ENCODE measurements at regions not wholly inside any gene's neighbourhood (a gene's known extent, or its start where the extent isn't known, plus 50 kb on each side); places are given as distances from the start of the nearest gene placed in this dataset.

DNA sequence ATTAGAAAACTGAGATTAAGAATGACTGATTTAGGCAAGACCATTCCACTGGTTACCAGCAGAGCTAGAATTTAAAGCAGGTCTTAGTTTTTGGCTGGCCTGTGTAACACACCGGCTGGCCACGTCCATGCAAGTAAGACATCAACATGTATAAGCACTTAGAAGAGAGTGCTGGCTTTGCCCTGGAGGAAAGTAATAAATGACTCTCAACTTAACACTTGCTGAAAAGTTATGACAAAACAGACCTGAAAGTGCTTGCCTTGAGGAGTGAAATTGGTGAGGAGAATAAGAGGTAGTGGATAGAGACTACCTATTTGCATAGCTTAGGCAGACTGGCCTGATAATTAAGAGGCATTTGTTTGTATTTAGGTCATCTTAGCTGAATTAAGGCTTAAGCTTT lies 165.7 kb upstream of the KCNJ3 start:
- Histone ChIP-seq H3K27me3 (no peaks in the 10 kb centered on the region), H3K9me3 (no peaks in the 10 kb centered on the region), H3K36me3 (no peaks in the 10 kb centered on the region), H3K4me1 (no peaks in the 10 kb centered on the region), H3K27ac (no peak overlapping the region), H3K4me3 (no peak overlapping the region)
- TF ChIP-seq POLR2A (IDR thresholded peaks at IDR 0.05) = no peak
- TF ChIP-seq, protein P1, sequence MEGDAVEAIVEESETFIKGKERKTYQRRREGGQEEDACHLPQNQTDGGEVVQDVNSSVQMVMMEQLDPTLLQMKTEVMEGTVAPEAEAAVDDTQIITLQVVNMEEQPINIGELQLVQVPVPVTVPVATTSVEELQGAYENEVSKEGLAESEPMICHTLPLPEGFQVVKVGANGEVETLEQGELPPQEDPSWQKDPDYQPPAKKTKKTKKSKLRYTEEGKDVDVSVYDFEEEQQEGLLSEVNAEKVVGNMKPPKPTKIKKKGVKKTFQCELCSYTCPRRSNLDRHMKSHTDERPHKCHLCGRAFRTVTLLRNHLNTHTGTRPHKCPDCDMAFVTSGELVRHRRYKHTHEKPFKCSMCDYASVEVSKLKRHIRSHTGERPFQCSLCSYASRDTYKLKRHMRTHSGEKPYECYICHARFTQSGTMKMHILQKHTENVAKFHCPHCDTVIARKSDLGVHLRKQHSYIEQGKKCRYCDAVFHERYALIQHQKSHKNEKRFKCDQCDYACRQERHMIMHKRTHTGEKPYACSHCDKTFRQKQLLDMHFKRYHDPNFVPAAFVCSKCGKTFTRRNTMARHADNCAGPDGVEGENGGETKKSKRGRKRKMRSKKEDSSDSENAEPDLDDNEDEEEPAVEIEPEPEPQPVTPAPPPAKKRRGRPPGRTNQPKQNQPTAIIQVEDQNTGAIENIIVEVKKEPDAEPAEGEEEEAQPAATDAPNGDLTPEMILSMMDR (IDR thresholded peaks at IDR 0.05) = no peak
- no peak for DNase-seq

DNA sequence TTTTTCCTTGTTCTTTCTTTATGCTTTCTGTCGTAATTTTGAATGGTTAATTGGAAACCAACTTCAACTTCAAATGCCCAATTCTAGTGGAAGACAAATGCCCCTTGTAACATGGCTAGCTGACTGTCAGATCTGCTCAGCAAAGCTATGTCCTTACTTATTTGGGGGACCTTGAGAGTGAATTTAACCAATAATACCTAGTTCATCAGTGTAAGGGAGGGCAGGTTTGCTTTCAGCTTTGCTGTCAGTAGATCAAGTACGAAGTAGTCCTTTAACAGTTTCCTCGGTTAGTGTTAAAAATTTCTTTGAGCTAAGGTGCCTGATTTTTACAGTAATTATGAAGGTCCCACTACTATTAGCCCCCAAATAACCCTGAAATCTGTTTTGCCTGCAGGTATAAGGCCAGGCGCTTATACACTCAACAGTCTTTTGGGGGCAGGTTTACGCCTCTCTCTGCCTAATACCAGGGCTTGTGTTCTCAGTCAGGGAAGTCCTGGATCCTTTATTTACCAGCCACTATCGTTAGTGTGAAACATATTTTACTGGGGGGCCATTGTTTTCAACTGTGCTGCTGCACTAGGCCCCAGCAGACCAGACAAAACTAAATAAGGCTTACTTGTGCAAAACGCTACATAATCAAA lies 165.1 kb upstream of the KCNJ3 start:
- no peak overlapping the region for H3K27ac ChIP-seq
- no peaks in the 10 kb centered on the region for H3K4me1 ChIP-seq
- no peaks in the 10 kb centered on the region for H3K36me3 ChIP-seq
- no peaks in the 10 kb centered on the region for H3K27me3 ChIP-seq
- H3K9me3 ChIP-seq = no peaks in the 10 kb centered on the region
- DNase-seq = no peak
- TF ChIP-seq POLR2A (IDR thresholded peaks at IDR 0.05) = no peak
- TF ChIP-seq, protein P1 (IDR thresholded peaks at IDR 0.05) = no peak
- no peak overlapping the region for H3K4me3 ChIP-seq

DNA sequence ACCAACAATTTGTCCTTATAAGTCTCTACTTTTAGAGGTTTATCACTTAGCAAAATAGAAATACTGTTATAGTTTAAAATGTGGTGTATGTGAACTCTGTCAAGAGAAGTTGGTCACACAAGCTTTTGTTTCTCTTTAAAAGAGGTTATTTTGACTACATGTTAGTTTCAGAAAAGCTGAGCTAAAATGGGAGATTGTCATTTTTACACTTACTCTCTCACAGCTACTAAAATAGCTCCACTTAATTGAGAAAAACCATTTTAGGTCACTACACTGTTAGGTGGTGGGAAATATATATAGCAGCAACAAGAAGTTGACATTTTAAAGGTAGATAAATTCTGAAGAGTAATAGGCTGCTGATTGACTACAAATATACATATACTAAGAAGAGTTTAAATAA lies 161.5 kb upstream of the KCNJ3 start:
- no peak overlapping the region for H3K4me3 ChIP-seq
- H3K9me3 ChIP-seq = no peaks in the 10 kb centered on the region
- TF ChIP-seq, protein P1 (IDR thresholded peaks at IDR 0.05) = no peak
- TF ChIP-seq POLR2A (IDR thresholded peaks at IDR 0.05) = no peak
- no peaks in the 10 kb centered on the region for H3K4me1 ChIP-seq
- H3K27ac ChIP-seq = no peak overlapping the region
- H3K27me3 ChIP-seq = no peaks in the 10 kb centered on the region
- no peaks in the 10 kb centered on the region for H3K36me3 ChIP-seq
- DNase-seq = no peak

DNA sequence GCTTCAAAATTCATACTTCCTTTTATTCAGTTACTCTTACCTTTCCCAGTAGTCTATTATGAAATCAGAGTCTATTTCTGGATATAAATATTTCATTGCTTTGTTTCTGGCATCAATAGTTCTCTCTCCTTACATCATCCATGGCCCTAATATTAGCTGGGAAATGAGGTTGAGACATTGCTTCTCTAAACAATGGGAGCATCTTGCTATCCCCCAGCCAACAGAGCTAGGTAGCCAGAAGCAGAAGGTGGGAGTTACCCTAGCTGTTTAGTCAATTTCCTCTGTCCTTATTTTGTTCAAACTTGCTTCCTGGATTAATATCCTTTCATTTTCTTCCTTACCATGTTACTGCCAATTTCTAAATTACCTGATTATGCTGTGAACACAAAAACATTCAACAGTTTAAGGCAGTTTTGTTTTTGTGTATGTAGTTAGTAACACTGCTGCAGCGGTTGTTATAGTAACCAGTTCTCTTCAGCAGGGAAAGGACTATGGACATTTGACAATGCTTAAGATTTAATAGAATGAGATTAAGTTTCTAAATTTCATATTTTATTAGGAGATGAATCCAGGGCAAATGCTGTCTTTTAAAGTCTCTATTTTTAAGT lies 160.5 kb upstream of the KCNJ3 start:
- Histone ChIP-seq H3K27me3 (no peaks in the 10 kb centered on the region), H3K36me3 (no peaks in the 10 kb centered on the region), H3K27ac (no peak overlapping the region), H3K4me3 (no peak overlapping the region), H3K9me3 (no peaks in the 10 kb centered on the region), H3K4me1 (no peaks in the 10 kb centered on the region)
- DNase-seq = no peak
- no peak for TF ChIP-seq POLR2A (IDR thresholded peaks at IDR 0.05)
- TF ChIP-seq, protein P1 (IDR thresholded peaks at IDR 0.05) = no peak

DNA sequence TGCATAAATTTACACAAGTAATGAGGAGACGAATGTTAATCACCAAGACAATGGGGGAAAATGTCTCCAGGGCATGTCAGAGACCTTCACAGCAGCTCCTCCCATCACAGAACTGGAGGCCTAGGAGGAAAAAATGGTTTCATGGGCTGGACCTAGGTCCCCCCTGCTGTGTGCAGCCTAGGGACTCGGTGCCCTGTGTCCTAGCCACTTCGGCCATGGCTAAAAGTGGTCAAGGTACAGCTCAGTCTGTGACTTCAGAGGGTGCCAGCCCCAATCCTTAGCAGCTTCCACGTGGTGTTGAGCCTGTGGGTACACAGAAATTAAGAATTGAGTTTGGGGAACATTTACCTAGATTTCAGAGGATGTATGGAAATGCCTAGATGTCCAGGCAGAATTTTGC lies 152.2 kb upstream of the KCNJ3 start:
- H3K4me3 ChIP-seq = no peak overlapping the region
- no peak for DNase-seq
- no peaks in the 10 kb centered on the region for H3K9me3 ChIP-seq
- no peaks in the 10 kb centered on the region for H3K4me1 ChIP-seq
- H3K27ac ChIP-seq = no peak overlapping the region
- no peak for TF ChIP-seq POLR2A (IDR thresholded peaks at IDR 0.05)
- TF ChIP-seq, protein P1 (IDR thresholded peaks at IDR 0.05) = no peak
- no peaks in the 10 kb centered on the region for H3K36me3 ChIP-seq
- H3K27me3 ChIP-seq = no peaks in the 10 kb centered on the region
